GM18951 (cell line): ENCODE measurements at regions not wholly inside any gene's neighbourhood (a gene's known extent, or its start where the extent isn't known, plus 50 kb on each side); places are given as distances from the start of the nearest gene placed in this dataset.
"Not testable (repeated sequence)": the region's sequence is repeated elsewhere in the genome, so short reads cannot be mapped to it uniquely, and the experiment has no call there.

Experiments
- POLR2A ChIP-seq: IDR thresholded peaks from 4 replicates; pipeline ENCODE4 v1.6.1; 2011; ENCODE audit warnings: mild to moderate bottlenecking; ENCODE audit not compliant: insufficient read length, insufficient read depth; ENCODE audit errors: extremely low read depth
- in situ Hi-C: fragments of 300-500 bp; cut with MboI; formaldehyde crosslinking; loops from one replicate; pipeline ENCODE4 v1.12.0; 2022; ENCODE audit warnings: low sequenced_read_pairs, mixed read lengths, inconsistent platforms; ENCODE audit not compliant: unreplicated experiment

DNA sequence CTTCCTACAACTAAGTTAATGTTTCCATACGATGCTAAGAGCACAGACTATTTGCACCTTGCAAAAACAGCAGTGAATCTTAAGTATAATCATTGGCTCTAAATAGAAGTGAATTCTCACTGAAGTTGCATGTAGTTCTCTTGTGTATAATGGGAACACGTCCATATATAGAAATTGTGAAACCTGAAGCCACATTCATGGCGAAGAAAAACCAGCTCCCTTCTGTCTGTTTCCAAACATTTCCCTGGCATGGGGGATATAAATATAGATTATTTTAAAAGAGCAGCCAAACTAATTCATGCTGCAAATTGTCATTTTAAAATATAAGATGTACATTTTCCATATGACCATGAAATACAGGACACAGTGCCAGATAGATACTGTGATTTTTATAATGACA, 71.1 kb downstream of the TRAM1L1 start:
- no peak for TF ChIP-seq POLR2A
- in situ Hi-C loops, result no loop called here

DNA sequence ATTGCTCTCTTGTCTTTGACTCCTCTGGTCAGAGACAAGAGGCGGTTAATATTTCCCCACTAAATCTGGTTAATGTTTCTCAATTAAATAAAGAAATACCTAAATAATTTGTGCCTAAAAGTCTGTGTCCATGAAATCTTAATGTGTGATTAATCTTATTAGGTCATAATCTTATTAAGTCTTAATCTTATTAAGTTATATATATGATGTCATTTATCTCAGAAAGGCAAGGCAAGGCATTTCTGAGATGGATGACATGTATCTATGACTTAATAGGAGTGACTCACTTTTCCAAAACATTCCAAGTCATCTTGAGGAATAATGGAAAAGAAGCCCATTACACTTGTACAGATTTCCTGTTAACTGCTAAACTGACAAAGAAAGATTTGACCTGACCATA, 74.7 kb downstream of the TRAM1L1 start:
- in situ Hi-C loops, result no loop called here
- no peak for TF ChIP-seq POLR2A

DNA sequence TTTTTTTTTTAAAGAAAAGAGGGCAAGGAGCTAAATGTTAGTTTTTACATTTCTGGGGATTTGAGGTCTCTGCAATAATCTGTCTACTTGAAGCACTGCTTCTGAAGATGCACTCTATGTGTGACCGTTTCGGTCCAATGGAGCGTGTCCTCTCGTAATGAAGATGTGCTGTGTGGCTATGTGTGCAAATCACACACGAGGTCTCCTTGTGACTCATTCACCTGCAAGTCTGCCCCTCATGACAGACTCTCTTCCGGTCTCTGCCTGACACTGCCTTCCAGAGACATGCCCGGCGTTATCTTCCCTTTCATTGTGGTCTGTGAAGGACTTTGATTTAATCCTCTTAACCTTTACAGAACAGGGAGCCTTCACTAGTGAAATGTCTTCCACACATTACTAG, 84.3 kb downstream of the TRAM1L1 start:
- no peak for TF ChIP-seq POLR2A
- in situ Hi-C loops, result no loop called here

DNA sequence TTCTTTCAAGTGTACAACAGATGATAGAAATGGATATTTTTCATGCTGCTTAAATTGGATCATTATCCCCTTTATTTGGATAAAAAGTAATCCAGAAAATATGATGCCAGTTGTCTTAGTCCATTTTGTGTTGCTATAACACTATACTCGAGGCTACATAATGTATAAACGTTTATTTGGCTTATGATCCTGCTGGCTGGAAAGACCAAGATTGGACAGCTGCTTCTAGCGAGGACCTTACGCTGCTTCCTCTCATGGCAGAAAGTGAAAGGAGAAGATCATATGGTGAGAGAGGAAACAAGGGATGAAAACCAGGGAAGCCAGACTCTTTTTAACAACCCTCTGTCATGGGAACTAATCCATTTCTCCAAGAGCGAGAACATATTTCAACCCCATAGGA, 102.7 kb downstream of the TRAM1L1 start:
- in situ Hi-C loops, result no loop called here
- TF ChIP-seq POLR2A, result no peak

DNA sequence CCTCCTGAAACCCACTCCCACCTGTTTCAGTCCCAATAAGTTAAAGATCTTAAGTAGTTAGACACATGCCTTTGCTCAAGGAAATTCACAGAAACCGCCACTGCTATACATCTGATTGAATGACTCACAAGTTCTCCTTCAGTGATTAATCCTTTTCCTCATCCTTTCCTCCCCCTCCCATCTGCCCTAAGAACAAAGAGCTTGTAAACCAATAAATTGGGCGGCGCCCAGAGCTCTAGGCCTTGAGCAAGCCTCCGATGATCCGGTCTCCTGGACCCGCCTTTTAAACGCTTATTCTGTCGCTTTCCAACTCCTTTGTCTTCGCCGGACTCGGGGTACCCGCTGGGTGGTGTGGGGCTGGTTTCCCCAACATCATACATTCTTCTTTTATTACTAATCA, 104.9 kb downstream of the TRAM1L1 start:
- in situ Hi-C loops, result not testable (repeated sequence)

DNA sequence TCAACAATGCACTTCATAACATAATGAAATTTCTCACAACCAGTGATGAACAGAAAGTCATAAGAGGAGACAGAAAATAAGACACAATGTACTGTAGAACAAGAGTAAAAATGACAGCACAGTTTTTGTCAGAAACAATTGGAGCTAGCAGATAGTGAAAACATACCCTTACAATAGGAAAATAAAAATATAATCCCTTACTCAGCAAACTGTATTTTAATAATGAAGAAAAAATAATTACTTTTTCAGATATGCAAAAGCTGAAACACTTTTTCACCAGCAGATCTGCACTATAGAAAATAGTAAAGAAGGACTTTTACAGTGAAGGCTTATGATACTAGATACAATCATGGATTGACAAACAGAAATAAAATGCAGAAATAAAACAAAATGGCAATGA, 126.3 kb downstream of the TRAM1L1 start:
- in situ Hi-C loops, result no loop called here
- no peak for TF ChIP-seq POLR2A

DNA sequence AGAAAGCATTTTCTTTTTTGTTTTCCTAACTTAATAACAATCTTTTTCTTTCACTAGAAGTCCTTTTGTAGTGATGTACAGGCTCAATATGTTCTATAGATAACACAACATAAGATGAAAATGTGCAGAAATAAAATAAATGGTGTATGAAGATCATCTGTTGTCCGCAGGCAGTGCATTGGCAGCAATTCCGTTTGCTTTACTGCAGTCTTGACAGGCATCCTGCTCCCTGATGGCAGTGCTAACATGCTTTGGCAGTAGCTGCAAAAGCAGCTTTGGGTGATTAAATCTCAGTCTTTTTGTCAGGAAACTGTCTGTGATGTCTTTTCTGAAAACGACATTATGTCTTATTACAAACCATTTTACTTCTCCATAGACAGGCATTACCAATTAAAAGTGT, 131.4 kb downstream of the TRAM1L1 start:
- TF ChIP-seq POLR2A, result no peak
- in situ Hi-C loops, result no loop called here

DNA sequence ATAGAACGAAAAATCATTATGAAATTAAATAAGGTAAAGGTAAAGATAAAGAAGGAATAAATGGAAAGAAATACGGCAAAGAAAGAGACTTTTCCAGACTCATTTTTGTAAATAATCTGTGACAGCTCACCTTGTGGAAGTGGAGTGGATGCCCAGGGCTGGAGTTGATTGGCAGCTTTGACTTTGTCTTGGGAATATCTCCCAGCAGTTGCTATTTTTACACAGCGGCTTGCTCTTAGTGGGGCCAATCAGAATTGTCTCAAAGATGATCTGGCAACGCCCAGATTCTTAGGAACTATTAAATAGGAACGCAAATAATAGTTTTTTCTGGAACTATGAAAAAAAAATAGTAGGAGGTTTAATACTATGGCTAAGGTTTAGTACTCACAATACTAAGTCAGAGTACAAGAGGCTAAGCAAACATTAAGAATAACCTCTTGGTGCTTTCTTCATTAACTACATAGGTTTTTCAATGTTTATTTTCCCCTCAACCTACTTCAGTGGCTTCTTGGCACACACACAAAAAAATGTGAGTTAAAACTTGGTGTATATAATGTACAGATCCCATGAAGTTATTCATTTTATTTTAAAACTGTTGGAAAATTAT, 132.7 kb downstream of the TRAM1L1 start:
- no peak for TF ChIP-seq POLR2A
- in situ Hi-C loops, result no loop called here

DNA sequence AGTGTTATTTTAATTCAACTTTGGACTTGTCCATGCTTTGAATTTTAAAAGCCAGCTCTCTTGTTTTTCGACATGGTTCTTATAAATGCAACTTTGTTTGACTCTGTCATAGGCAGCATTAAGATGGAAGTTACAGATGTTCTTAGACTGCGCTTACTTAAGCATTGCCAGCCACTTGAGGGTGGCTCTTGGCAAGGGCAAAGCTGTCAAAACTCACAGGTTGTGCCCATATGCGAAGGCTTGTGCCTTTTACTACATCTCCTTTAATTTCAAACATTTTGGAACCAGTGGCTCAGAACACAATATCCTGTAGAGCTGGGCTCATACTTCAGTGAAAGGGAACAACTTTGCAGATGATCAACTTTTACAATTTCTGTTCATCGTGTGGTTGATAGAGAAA, 135.5 kb downstream of the TRAM1L1 start:
- TF ChIP-seq POLR2A, result no peak
- in situ Hi-C loops, result no loop called here

DNA sequence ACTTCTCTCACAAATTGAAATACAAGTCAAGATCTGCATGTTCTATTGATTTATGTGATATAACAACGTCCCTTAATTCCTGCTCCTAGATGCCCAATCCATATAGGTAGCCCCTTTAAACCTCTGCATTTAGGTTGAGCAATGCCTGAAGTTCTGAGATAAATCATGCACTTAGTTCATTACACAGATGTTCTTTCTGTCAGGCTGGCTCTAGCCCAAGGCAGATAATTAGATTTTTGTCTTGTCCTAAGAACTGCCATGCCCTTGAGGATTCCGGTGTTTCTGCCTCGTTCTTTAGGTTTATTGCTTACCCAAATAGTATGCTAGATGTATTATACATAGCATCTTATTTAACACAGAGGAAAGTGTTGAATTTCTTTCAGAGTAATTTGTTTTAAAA, 143.1 kb downstream of the TRAM1L1 start:
- TF ChIP-seq POLR2A, result no peak
- in situ Hi-C loops, result no loop called here

DNA sequence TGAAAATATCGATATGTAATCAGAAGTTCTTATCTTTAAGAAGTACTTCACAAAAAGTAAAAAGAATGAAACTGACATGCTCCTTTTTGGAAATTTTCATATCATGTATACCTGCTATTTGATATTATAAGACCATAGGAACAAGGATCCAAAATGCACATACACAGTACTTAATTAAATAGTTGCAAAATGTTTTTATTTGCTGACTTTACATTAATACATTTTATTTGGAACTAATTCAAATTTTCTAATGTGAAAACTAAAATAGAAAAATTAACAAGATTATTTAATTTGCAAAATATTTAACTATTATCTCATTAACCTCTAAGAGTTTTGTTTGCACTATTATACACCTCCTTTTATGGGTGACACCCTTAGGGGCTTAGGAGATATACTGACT, 155.0 kb downstream of the TRAM1L1 start:
- in situ Hi-C loops, result no loop called here
- no peak for TF ChIP-seq POLR2A

DNA sequence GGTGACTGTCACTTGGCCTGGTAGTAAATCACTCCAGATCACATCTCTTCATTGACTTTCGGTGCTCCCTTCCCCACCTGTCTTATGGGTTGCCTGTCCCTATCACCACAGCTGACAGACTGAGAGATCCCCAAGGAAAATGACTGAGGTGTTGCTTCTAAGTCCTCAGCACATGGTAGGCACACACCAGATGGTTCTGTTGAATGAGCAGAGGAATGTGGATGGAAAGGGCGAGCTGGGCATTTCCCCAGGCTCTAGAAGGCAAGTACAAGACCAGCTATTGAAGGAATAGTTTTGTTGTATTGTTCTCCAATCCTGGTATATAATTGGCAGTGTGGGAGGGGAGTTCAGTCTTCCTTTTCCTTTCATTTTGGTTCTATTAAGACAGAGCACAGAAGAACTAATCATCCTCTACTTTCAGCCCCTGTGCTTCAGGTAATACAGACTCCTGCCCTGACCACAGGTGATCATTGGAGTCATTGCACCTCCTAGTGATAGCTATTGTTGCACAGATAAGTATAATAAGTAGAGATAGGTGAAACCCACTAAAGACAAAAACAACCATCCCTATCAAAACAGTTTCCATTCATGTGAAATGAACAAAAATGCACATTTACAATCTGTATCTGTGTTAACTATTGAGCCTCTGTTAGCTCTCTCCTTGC, 158.6 kb downstream of the TRAM1L1 start:
- in situ Hi-C loops, result no loop called here
- TF ChIP-seq POLR2A, result no peak

DNA sequence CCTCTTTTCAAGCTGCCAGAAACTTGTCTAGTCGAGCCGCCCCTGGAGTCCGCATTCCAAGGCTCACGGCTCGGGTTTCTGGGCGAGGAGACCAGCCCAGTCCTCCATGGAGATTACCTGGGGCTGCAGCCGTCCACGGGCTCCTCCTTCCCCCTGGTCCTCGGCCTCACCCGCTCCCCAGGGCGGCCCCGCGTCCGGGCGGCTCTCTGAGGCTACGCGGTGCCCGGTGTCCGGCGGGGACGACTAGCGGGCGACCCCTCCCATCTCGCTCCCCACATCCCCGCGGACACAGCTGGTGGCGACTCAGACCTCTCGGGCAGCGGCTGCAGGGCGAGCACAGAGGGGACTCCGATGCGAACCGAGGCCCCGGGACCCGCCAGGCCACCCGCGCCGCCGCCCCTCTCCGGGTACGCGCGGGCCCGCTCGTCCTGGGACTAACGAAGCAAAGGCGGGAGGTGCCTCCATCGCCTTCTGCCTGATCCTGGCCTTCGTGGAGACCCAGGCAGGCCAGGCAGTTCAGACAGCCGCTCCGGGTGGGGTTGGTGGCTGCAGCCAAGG, 159.4 kb downstream of the TRAM1L1 start:
- in situ Hi-C loops, result no loop called here
- TF ChIP-seq POLR2A, result no peak

DNA sequence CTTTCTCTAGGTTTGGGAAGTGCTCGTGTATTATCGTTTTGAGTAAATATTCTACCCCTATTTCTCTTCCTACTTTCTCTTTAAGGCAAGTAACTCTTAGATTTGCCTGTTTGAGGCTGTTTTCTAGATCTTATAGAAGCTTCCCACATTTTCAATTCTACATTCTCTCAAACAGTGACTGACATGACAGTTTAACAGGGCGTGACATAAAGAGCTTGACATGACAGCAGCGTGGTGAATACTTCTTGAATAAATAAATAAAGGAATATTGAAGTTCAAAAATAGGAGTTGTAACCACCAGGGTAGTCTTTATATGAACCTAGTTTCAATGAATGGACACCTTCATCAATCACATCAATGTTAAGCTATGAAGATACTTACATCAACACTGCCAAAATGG, 162.0 kb downstream of the TRAM1L1 start:
- TF ChIP-seq POLR2A, result no peak
- in situ Hi-C loops, result no loop called here
